ENCODE measurements at regions not wholly inside any gene's neighbourhood (a gene's known extent, or its start where the extent isn't known, plus 50 kb on each side); places are given as distances from the start of the nearest gene placed in this dataset.

GRCh38 chr6:50945789-50946188, 127.1 kb downstream of the TFAP2B start:
- no peak overlapping the region for H3K4me3 ChIP-seq
- H3K27me3 ChIP-seq, result no peaks in the 10 kb centered on the region
- no peak overlapping the region for H3K27ac ChIP-seq
- no peaks in the 10 kb centered on the region for H3K4me1 ChIP-seq
- WGBS, 2 donors, result 88 to 90% methylated on average over 2 of the region's 2 CpGs
- H3K9me3 ChIP-seq, result no peaks in the 10 kb centered on the region
- TF ChIP-seq POLR2A (IDR thresholded peaks at IDR 0.05) (no peak), CTCF (IDR thresholded peaks at IDR 0.05) (no peak)
- H3K36me3 ChIP-seq, result no peaks in the 10 kb centered on the region
- no peak for DNase-seq
- intact Hi-C loops (cut with DNase I), result no loop called here

GRCh38 chr6:50952092-50952907, 133.6 kb downstream of the TFAP2B start:
- 58 to 60% methylated on average over 5 of the region's 5 CpGs for WGBS, 2 donors
- no peaks in the 10 kb centered on the region for H3K36me3 ChIP-seq
- no peak for DNase-seq
- no peak for TF ChIP-seq CTCF (IDR thresholded peaks at IDR 0.05)
- no peak for TF ChIP-seq POLR2A (IDR thresholded peaks at IDR 0.05)
- no peaks in the 10 kb centered on the region for H3K9me3 ChIP-seq
- no peak overlapping the region for H3K4me3 ChIP-seq
- intact Hi-C loops (cut with DNase I), result no loop called here
- no peak overlapping the region for H3K27ac ChIP-seq
- peaks cover 0 to 5% (median 0%) of the 10 kb centered on the region in 3 donors for H3K4me1 ChIP-seq
- no peaks in the 10 kb centered on the region for H3K27me3 ChIP-seq

GRCh38 chr6:50956014-50956413, 137.3 kb downstream of the TFAP2B start:
- Histone ChIP-seq H3K27ac (no peak overlapping the region), H3K4me1 (peaks cover 0 to 5% (median 0%) of the 10 kb centered on the region in 3 donors), H3K9me3 (no peaks in the 10 kb centered on the region), H3K36me3 (no peaks in the 10 kb centered on the region), H3K27me3 (no peaks in the 10 kb centered on the region), H3K4me3 (no peak overlapping the region)
- DNase-seq, result no peak
- intact Hi-C loops (cut with DNase I), result no loop called here
- TF ChIP-seq POLR2A (IDR thresholded peaks at IDR 0.05), result no peak
- no peak for TF ChIP-seq CTCF (IDR thresholded peaks at IDR 0.05)
- 83 to 84% methylated on average over 5 to 6 of the region's 6 CpGs for WGBS, 2 donors

GRCh38 chr6:50958148-50958697, 139.6 kb downstream of the TFAP2B start:
- H3K4me3 ChIP-seq, result no peak overlapping the region
- no peak for DNase-seq
- H3K36me3 ChIP-seq, result no peaks in the 10 kb centered on the region
- H3K27ac ChIP-seq, result no peak overlapping the region
- 100% methylated on average over 1 of the region's 1 CpG for WGBS, 2 donors
- intact Hi-C loops (cut with DNase I), result no loop called here
- H3K4me1 ChIP-seq, result no peaks in the 10 kb centered on the region
- H3K9me3 ChIP-seq, result no peaks in the 10 kb centered on the region
- TF ChIP-seq CTCF (IDR thresholded peaks at IDR 0.05) (no peak), POLR2A (IDR thresholded peaks at IDR 0.05) (no peak)
- H3K27me3 ChIP-seq, result no peaks in the 10 kb centered on the region

- no peak for TF ChIP-seq CTCF (IDR thresholded peaks at IDR 0.05)
- no peak for TF ChIP-seq POLR2A (IDR thresholded peaks at IDR 0.05)
- intact Hi-C loops (cut with DNase I), result no loop called here
- Histone ChIP-seq H3K27me3 (no peaks in the 10 kb centered on the region), H3K4me1 (no peaks in the 10 kb centered on the region), H3K27ac (no peak overlapping the region), H3K4me3 (no peak overlapping the region), H3K9me3 (no peaks in the 10 kb centered on the region), H3K36me3 (no peaks in the 10 kb centered on the region)
- DNase-seq, result no peak
- 86 to 100% methylated on average over 4 of the region's 4 CpGs for WGBS, 2 donors
Observed at GRCh38 chr6:50959081-50959641, 140.5 kb downstream of the TFAP2B start.

Measured in esophagus squamous epithelium (tissue), 5 donors.